Mesendoderm (in vitro differentiated cells): ENCODE measurements at regions not wholly inside any gene's neighbourhood (a gene's known extent, or its start where the extent isn't known, plus 50 kb on each side); places are given as distances from the start of the nearest gene placed in this dataset.
A peak's percentile ranks its signal among the peaks of the same experiment; 100 is the strongest.

Experiments
- DNase-seq: peaks from one replicate; pipeline ENCODE4 v3.0.0; 2013
- H2AK5ac ChIP-seq: 2 replicates; pipeline ENCODE4 v1.6.1; 2013; ENCODE audit warnings: low read length, inconsistent platforms
- H2BK120ac ChIP-seq: 2 replicates; pipeline ENCODE4 v1.6.1; 2013; ENCODE audit warnings: low read depth, mild to moderate bottlenecking, low read length, moderate library complexity, mixed read lengths
- H2BK15ac ChIP-seq: replicated peaks from 2 replicates; pipeline ENCODE4 v1.6.1; 2013; ENCODE audit warnings: low read depth, mild to moderate bottlenecking, moderate library complexity
- H2BK5ac ChIP-seq: 2 replicates; pipeline ENCODE4 v1.6.1; 2013; ENCODE audit warnings: low read length, inconsistent platforms
- H3K18ac ChIP-seq: 2 replicates; pipeline ENCODE4 v1.6.1; 2013; ENCODE audit warnings: mild to moderate bottlenecking, low read length, mixed read lengths
- H3K23ac ChIP-seq: one replicate; pipeline ENCODE4 v1.6.1; 2013; ENCODE audit warnings: low read length
- H3K27ac ChIP-seq: 2 replicates; pipeline ENCODE4 v1.5.1; 2013; ENCODE audit warnings: low read depth, mild to moderate bottlenecking, inconsistent platforms, low read length, moderate library complexity
- H3K27me3 ChIP-seq: 2 replicates; pipeline ENCODE4 v1.6.1; 2013; ENCODE audit warnings: low read length, control low read depth, mild to moderate bottlenecking, inconsistent platforms; ENCODE audit not compliant: insufficient read depth, poor library complexity
- H3K36me3 ChIP-seq: 2 replicates; pipeline ENCODE4 v1.6.1; 2013; ENCODE audit warnings: low read length, inconsistent platforms; ENCODE audit not compliant: control insufficient read depth, insufficient read depth
- H3K4ac ChIP-seq: one replicate; pipeline ENCODE4 v1.6.1; 2013; ENCODE audit warnings: low read depth, mild to moderate bottlenecking, low read length, moderate library complexity
- H3K4me1 ChIP-seq: 2 replicates; pipeline ENCODE4 v1.6.1; 2013; ENCODE audit warnings: low read depth, low read length, inconsistent platforms; ENCODE audit not compliant: control insufficient read depth
- H3K4me2 ChIP-seq: 2 replicates; pipeline ENCODE4 v1.6.1; 2013; ENCODE audit warnings: low read length
- H3K4me3 ChIP-seq: 2 replicates; pipeline ENCODE4 v1.5.1; 2013; ENCODE audit warnings: mild to moderate bottlenecking, low read length
- H3K56ac ChIP-seq: one replicate; pipeline ENCODE4 v1.6.1; 2013; ENCODE audit warnings: low read length
- H3K79me1 ChIP-seq: 2 replicates; pipeline ENCODE4 v1.6.1; 2013; ENCODE audit warnings: low read length, inconsistent platforms
- H3K79me2 ChIP-seq: 2 replicates; pipeline ENCODE4 v1.6.1; 2013; ENCODE audit warnings: mild to moderate bottlenecking, low read length; ENCODE audit not compliant: control insufficient read depth, insufficient read depth
- H3K9ac ChIP-seq: 2 replicates; pipeline ENCODE4 v1.6.1; 2013; ENCODE audit warnings: low read length, inconsistent platforms
- H4K5ac ChIP-seq: one replicate; pipeline ENCODE4 v1.6.1; 2013; ENCODE audit warnings: low read length
- H4K8ac ChIP-seq: one replicate; pipeline ENCODE4 v1.6.1; 2013; ENCODE audit warnings: low read depth, mild to moderate bottlenecking, control low read depth, low read length, moderate library complexity
- WGBS: extraction: QIAGEN DNeasy Blood & Tissue Kit; methylation state at CpG from one replicate; pipeline ENCODE4 v1.1.7; 2013; ENCODE audit warnings: low lambda C conversion rate, missing lambda C conversion rate; ENCODE audit not compliant: insufficient coverage; ENCODE audit errors: extremely low coverage; 5-methylcytosine and 5-hydroxymethylcytosine counted together

GRCh38 chr3:127424766-127425504 is 137.1 kb upstream of the PRR20G start:
- Histone ChIP-seq H3K79me2 (no peaks in the 10 kb centered on the region), H3K4me2 (no peak overlapping the region), H4K8ac (no peak overlapping the region), H3K4ac (no peak overlapping the region), H3K36me3 (no peaks in the 10 kb centered on the region), H2BK120ac (no peak overlapping the region), H3K79me1 (no peaks in the 10 kb centered on the region), H3K27me3 (no peaks in the 10 kb centered on the region), H3K56ac (no peak overlapping the region), H3K23ac (no peak overlapping the region), H2AK5ac (no peak overlapping the region), H2BK5ac (no peak overlapping the region), H4K5ac (no peak overlapping the region), H2BK15ac (no peak overlapping the region), H3K4me1 (no peaks in the 10 kb centered on the region), H3K27ac (no peak overlapping the region), H3K18ac (no peak overlapping the region), H3K9ac (no peak overlapping the region), H3K4me3 (no peak overlapping the region)
- WGBS = no CpG with 5 or more reads among the region's 8 CpGs
- peak; percentile 45 for DNase-seq

GRCh38 chr3:127423856-127424765 is 136.3 kb upstream of the PRR20G start:
- H2AK5ac ChIP-seq = no peak overlapping the region
- no peak overlapping the region for H2BK5ac ChIP-seq
- H3K36me3 ChIP-seq = no peaks in the 10 kb centered on the region
- no peak overlapping the region for H4K8ac ChIP-seq
- no peak for DNase-seq
- H4K5ac ChIP-seq = no peak overlapping the region
- H3K23ac ChIP-seq = no peak overlapping the region
- no peak overlapping the region for H3K4me2 ChIP-seq
- no peak overlapping the region for H2BK120ac ChIP-seq
- H2BK15ac ChIP-seq = no peak overlapping the region
- no peaks in the 10 kb centered on the region for H3K4me1 ChIP-seq
- H3K18ac ChIP-seq = no peak overlapping the region
- WGBS = no CpG with 5 or more reads among the region's 23 CpGs
- no peak overlapping the region for H3K9ac ChIP-seq
- no peaks in the 10 kb centered on the region for H3K27me3 ChIP-seq
- H3K27ac ChIP-seq = no peak overlapping the region
- no peak overlapping the region for H3K4me3 ChIP-seq
- peak overlapping the region; percentile 56 for H3K56ac ChIP-seq
- no peaks in the 10 kb centered on the region for H3K79me1 ChIP-seq
- H3K79me2 ChIP-seq = no peaks in the 10 kb centered on the region
- H3K4ac ChIP-seq = no peak overlapping the region

- Histone ChIP-seq H3K79me1 (no peaks in the 10 kb centered on the region), H3K23ac (no peak overlapping the region), H3K18ac (no peak overlapping the region), H2BK5ac (no peak overlapping the region), H3K36me3 (no peaks in the 10 kb centered on the region), H4K5ac (no peak overlapping the region), H4K8ac (no peak overlapping the region), H3K79me2 (no peaks in the 10 kb centered on the region), H3K4me1 (no peaks in the 10 kb centered on the region), H3K27ac (no peak overlapping the region), H3K27me3 (no peaks in the 10 kb centered on the region), H2BK15ac (no peak overlapping the region), H3K9ac (no peak overlapping the region), H2BK120ac (no peak overlapping the region), H3K56ac (no peak overlapping the region), H3K4me2 (no peak overlapping the region), H2AK5ac (no peak overlapping the region), H3K4me3 (no peak overlapping the region), H3K4ac (no peak overlapping the region)
- no peak for DNase-seq
- no CpG with 5 or more reads among the region's 26 CpGs for WGBS
Measured at GRCh38 chr3:127422663-127423375, 135.0 kb upstream of the PRR20G start.

- no peak for DNase-seq
- H3K79me2 ChIP-seq = no peaks in the 10 kb centered on the region
- H2BK15ac ChIP-seq = no peak overlapping the region
- WGBS = no CpG with 5 or more reads among the region's 10 CpGs
- no peak overlapping the region for H3K4ac ChIP-seq
- no peaks in the 10 kb centered on the region for H3K27me3 ChIP-seq
- no peak overlapping the region for H3K18ac ChIP-seq
- H3K4me1 ChIP-seq = no peaks in the 10 kb centered on the region
- H3K23ac ChIP-seq = no peak overlapping the region
- H2BK5ac ChIP-seq = no peak overlapping the region
- H3K27ac ChIP-seq = no peak overlapping the region
- no peaks in the 10 kb centered on the region for H3K79me1 ChIP-seq
- H3K36me3 ChIP-seq = no peaks in the 10 kb centered on the region
- H2AK5ac ChIP-seq = no peak overlapping the region
- H3K9ac ChIP-seq = no peak overlapping the region
- H3K4me2 ChIP-seq = no peak overlapping the region
- no peak overlapping the region for H3K56ac ChIP-seq
- no peak overlapping the region for H4K5ac ChIP-seq
- no peak overlapping the region for H3K4me3 ChIP-seq
- H4K8ac ChIP-seq = no peak overlapping the region
- H2BK120ac ChIP-seq = no peak overlapping the region
Measured at GRCh38 chr3:127421943-127422662, 134.3 kb upstream of the PRR20G start.

GRCh38 chr3:127420829-127421228 is 133.0 kb upstream of the PRR20G start:
- Histone ChIP-seq H3K27me3 (no peaks in the 10 kb centered on the region), H4K5ac (no peak overlapping the region), H3K36me3 (no peaks in the 10 kb centered on the region), H2BK120ac (no peak overlapping the region), H3K4me3 (no peak overlapping the region), H3K79me2 (no peaks in the 10 kb centered on the region), H3K4me2 (no peak overlapping the region), H3K23ac (no peak overlapping the region), H2BK15ac (no peak overlapping the region), H2BK5ac (no peak overlapping the region), H3K18ac (no peak overlapping the region), H3K9ac (no peak overlapping the region), H4K8ac (no peak overlapping the region), H2AK5ac (no peak overlapping the region), H3K4me1 (no peaks in the 10 kb centered on the region), H3K56ac (no peak overlapping the region), H3K4ac (no peak overlapping the region), H3K79me1 (no peaks in the 10 kb centered on the region), H3K27ac (no peak overlapping the region)
- peak; percentile 54 for DNase-seq
- WGBS = no CpG with 5 or more reads among the region's 7 CpGs
